ENCODE measurements at regions not wholly inside any gene's neighbourhood (a gene's known extent, or its start where the extent isn't known, plus 50 kb on each side); places are given as distances from the start of the nearest gene placed in this dataset.
"Not testable (repeated sequence)": the region's sequence is repeated elsewhere in the genome, so short reads cannot be mapped to it uniquely, and the experiment has no call there.

- no peak for DNase-seq (ENCODE audit: low spot score)
- H3K9me3 ChIP-seq = no peaks in the 10 kb centered on the region
- no peak for ATAC-seq (ENCODE audit: insufficient number of reproducible peaks, low FRiP score, low read depth)
- H3K36me3 ChIP-seq = no peaks in the 10 kb centered on the region
- TF ChIP-seq CTCF (IDR thresholded peaks at IDR 0.05) = no peak
- H3K27ac ChIP-seq = no peak overlapping the region
- no peaks in the 10 kb centered on the region for H3K27me3 ChIP-seq (replicated peaks; ENCODE audit: insufficient read depth)
- no peak overlapping the region for H3K4me3 ChIP-seq
- H3K4me1 ChIP-seq (ENCODE audit: control insufficient read depth in 1 of 2, low read depth in 2 of 2) = peaks cover 0 to 9% of the 10 kb centered on the region in 2 donors
Measured at GRCh38 chr3:162722337-162722736, 1225.7 kb downstream of the OTOL1 start.

- not testable (repeated sequence) for H3K36me3 ChIP-seq; DNase-seq (ENCODE audit: low spot score); H3K27me3 ChIP-seq (replicated peaks; ENCODE audit: insufficient read depth); H3K9me3 ChIP-seq; H3K4me1 ChIP-seq (ENCODE audit: control insufficient read depth in 1 of 2, low read depth in 2 of 2); ATAC-seq (ENCODE audit: insufficient number of reproducible peaks, low FRiP score, low read depth); H3K27ac ChIP-seq; H3K4me3 ChIP-seq
Measured at GRCh38 chr3:162722796-162723195, 1226.2 kb downstream of the OTOL1 start.

- Histone ChIP-seq H3K9me3 (no peaks in the 10 kb centered on the region), H3K27me3 (replicated peaks; ENCODE audit: insufficient read depth) (no peaks in the 10 kb centered on the region), H3K36me3 (no peaks in the 10 kb centered on the region), H3K4me3 (no peak overlapping the region), H3K27ac (no peak overlapping the region), H3K4me1 (ENCODE audit: control insufficient read depth in 1 of 2, low read depth in 2 of 2) (no peaks in the 10 kb centered on the region)
- DNase-seq (ENCODE audit: low spot score) (no peak), ATAC-seq (ENCODE audit: insufficient number of reproducible peaks, low FRiP score, low read depth) (no peak)
- no peak for TF ChIP-seq CTCF (IDR thresholded peaks at IDR 0.05)
Measured at GRCh38 chr3:162729686-162730085, 1233.1 kb downstream of the OTOL1 start.

GRCh38 chr3:162731961-162732360, 1235.4 kb downstream of the OTOL1 start:
- not testable (repeated sequence) for H3K9me3 ChIP-seq; H3K4me3 ChIP-seq; DNase-seq (ENCODE audit: low spot score); H3K27ac ChIP-seq; ATAC-seq (ENCODE audit: insufficient number of reproducible peaks, low FRiP score, low read depth); H3K36me3 ChIP-seq; H3K27me3 ChIP-seq (replicated peaks; ENCODE audit: insufficient read depth); H3K4me1 ChIP-seq (ENCODE audit: control insufficient read depth in 1 of 2, low read depth in 2 of 2)

GRCh38 chr3:162738784-162739183, 1242.2 kb downstream of the OTOL1 start:
- H3K27ac ChIP-seq = no peak overlapping the region
- no peak overlapping the region for H3K4me3 ChIP-seq
- DNase-seq (ENCODE audit: low spot score) = no peak
- H3K27me3 ChIP-seq (replicated peaks; ENCODE audit: insufficient read depth) = no peaks in the 10 kb centered on the region
- no peaks in the 10 kb centered on the region for H3K9me3 ChIP-seq
- ATAC-seq (ENCODE audit: insufficient number of reproducible peaks, low FRiP score, low read depth) = no peak
- H3K36me3 ChIP-seq = no peaks in the 10 kb centered on the region
- TF ChIP-seq CTCF (IDR thresholded peaks at IDR 0.05) = no peak
- H3K4me1 ChIP-seq (ENCODE audit: control insufficient read depth in 1 of 2, low read depth in 2 of 2) = no peaks in the 10 kb centered on the region

GRCh38 chr3:162740941-162741596, 1244.5 kb downstream of the OTOL1 start:
- Histone ChIP-seq H3K9me3 (no peaks in the 10 kb centered on the region), H3K4me3 (no peak overlapping the region), H3K27ac (no peak overlapping the region), H3K36me3 (no peaks in the 10 kb centered on the region), H3K27me3 (replicated peaks; ENCODE audit: insufficient read depth) (no peaks in the 10 kb centered on the region), H3K4me1 (ENCODE audit: control insufficient read depth in 1 of 2, low read depth in 2 of 2) (no peaks in the 10 kb centered on the region)
- TF ChIP-seq CTCF (IDR thresholded peaks at IDR 0.05) = no peak
- ATAC-seq (ENCODE audit: insufficient number of reproducible peaks, low FRiP score, low read depth) = no peak
- no peak for DNase-seq (ENCODE audit: low spot score)

Data from thoracic aorta (tissue), 2 donors.